MM.1S (cell line): ENCODE measurements at regions not wholly inside any gene's neighbourhood (a gene's known extent, or its start where the extent isn't known, plus 50 kb on each side); places are given as distances from the start of the nearest gene placed in this dataset.

Source experiments
- DNase-seq: peaks from one replicate; pipeline ENCODE4 v3.0.0-alpha.2; 2015
- H2AFZ ChIP-seq: fragments of 300-600 bp; sonication (generic); 2 replicates; pipeline ENCODE4 v1.6.0; 2016; ENCODE audit warnings: antibody characterized with exemption, low read length
- H3F3A ChIP-seq: fragments of 300-600 bp; sonication (generic); 2 replicates; pipeline ENCODE4 v1.6.1; 2016; ENCODE audit warnings: mild to moderate bottlenecking, antibody characterized with exemption, low read length, moderate library complexity, mixed read lengths; ENCODE audit not compliant: insufficient read depth
- H3K27ac ChIP-seq: fragments of 300-600 bp; sonication (generic); 2 replicates; pipeline ENCODE4 v1.5.1; 2016; ENCODE audit warnings: mild to moderate bottlenecking, low read length
- H3K27me3 ChIP-seq: fragments of 300-600 bp; sonication (generic); replicated peaks from 2 replicates; pipeline ENCODE4 v1.6.0; 2016; ENCODE audit warnings: low read length; ENCODE audit not compliant: insufficient read depth
- H3K36me3 ChIP-seq: fragments of 300-600 bp; sonication (generic); replicated peaks from 2 replicates; pipeline ENCODE4 v1.6.1; 2016; ENCODE audit warnings: mild to moderate bottlenecking, low read length, mixed read lengths; ENCODE audit not compliant: insufficient read depth
- H3K4me1 ChIP-seq: fragments of 300-600 bp; sonication (generic); 2 replicates; pipeline ENCODE4 v1.6.1; 2016; ENCODE audit warnings: low read length, mixed read lengths
- H3K4me2 ChIP-seq: fragments of 300-600 bp; sonication (generic); 2 replicates; pipeline ENCODE4 v1.6.0; 2016; ENCODE audit warnings: low read depth, low read length
- H3K4me3 ChIP-seq: fragments of 300-600 bp; sonication (generic); 2 replicates; pipeline ENCODE4 v1.5.1; 2016; ENCODE audit warnings: low read length, mixed read lengths
- H3K79me2 ChIP-seq: fragments of 300-600 bp; sonication (generic); 2 replicates; pipeline ENCODE4 v1.6.1; 2016; ENCODE audit warnings: mixed run types, low read length, mixed read lengths
- H3K9ac ChIP-seq: fragments of 300-600 bp; sonication (generic); 2 replicates; pipeline ENCODE4 v1.6.1; 2016; ENCODE audit warnings: low read length, mixed read lengths
- H3K9me2 ChIP-seq: fragments of 300-600 bp; sonication (generic); replicated peaks from 2 replicates; pipeline ENCODE4 v1.6.1; 2016; ENCODE audit warnings: mild to moderate bottlenecking, low read length, mixed read lengths; ENCODE audit not compliant: insufficient read depth
- H3K9me3 ChIP-seq: fragments of 300-600 bp; sonication (generic); replicated peaks from 2 replicates; pipeline ENCODE4 v1.6.1; 2016; ENCODE audit warnings: mild to moderate bottlenecking, low read length, mixed read lengths; ENCODE audit not compliant: insufficient read depth
- H4K20me1 ChIP-seq: fragments of 300-600 bp; sonication (generic); 2 replicates; pipeline ENCODE4 v1.6.1; 2016; ENCODE audit warnings: mild to moderate bottlenecking, low read length, moderate library complexity, mixed read lengths; ENCODE audit not compliant: insufficient read depth
- EZH2 ChIP-seq: fragments of 300-600 bp; sonication (generic); optimal IDR thresholded peaks from 2 replicates; pipeline ENCODE3; 2017; ENCODE audit warnings: low read depth, mild to moderate bottlenecking, antibody characterized with exemption, low read length, mixed read lengths
- EZH2phosphoT487 ChIP-seq: fragments of 300-600 bp; sonication (generic); IDR thresholded peaks from 2 replicates; pipeline ENCODE4 v1.6.1; 2018; ENCODE audit warnings: antibody characterized with exemption, low read length
- TF ChIP-seq, protein P1 (sequence below): fragments of 300-600 bp; sonication (generic); IDR thresholded peaks from 2 replicates; pipeline ENCODE4 v1.5.1; 2016; ENCODE audit warnings: antibody characterized with exemption, low read length, mixed read lengths

DNA sequence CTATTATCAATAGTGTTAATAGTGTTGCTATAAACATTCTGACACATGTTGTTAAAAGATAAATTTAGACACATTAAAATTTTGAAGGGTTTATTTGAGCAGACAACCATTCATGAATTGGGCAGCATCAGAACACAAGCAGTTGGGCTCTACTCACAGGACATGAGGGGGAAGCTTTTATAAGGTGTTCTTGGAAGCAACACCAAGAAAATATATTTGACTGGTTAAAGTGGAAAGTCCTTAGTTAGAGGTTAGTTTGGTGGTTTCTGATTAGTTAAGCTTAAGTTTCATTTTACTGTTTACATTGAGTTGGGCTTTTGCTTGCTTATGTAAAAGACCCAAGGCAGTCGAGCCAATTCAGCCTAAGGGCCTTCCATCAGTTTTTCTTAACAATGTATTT is 220.7 kb downstream of the CD47 start:
- no peak overlapping the region for H3K4me3 ChIP-seq

DNA sequence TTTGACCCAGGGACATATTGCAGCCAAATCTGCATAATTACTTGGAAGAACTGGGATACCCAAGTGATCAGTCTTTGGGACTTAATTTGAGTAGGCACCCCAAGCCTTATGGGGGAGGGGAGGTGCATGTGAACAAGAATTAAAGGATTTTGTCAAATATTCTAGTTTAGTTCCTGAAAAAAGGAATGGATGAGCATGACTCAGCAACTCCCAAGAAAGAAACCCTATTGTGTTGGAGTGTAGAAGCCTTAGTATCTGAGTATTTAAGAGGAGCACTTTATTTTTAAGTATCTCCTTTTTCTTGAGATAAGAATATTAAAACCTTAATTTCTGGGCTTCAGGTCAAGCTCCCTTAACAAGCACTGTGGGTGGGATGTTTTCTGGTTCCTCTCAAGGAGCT is 222.4 kb downstream of the CD47 start:
- H3K4me1 ChIP-seq: no peaks in the 10 kb centered on the region

More for the DNA sequence above, 220.7 kb downstream of the CD47 start:
- H3K9me3 ChIP-seq: no peaks in the 10 kb centered on the region
- no peaks in the 10 kb centered on the region for H3K79me2 ChIP-seq
- H3K27ac ChIP-seq: no peak overlapping the region
- TF ChIP-seq EZH2phosphoT487: no peak
- TF ChIP-seq, protein P1, sequence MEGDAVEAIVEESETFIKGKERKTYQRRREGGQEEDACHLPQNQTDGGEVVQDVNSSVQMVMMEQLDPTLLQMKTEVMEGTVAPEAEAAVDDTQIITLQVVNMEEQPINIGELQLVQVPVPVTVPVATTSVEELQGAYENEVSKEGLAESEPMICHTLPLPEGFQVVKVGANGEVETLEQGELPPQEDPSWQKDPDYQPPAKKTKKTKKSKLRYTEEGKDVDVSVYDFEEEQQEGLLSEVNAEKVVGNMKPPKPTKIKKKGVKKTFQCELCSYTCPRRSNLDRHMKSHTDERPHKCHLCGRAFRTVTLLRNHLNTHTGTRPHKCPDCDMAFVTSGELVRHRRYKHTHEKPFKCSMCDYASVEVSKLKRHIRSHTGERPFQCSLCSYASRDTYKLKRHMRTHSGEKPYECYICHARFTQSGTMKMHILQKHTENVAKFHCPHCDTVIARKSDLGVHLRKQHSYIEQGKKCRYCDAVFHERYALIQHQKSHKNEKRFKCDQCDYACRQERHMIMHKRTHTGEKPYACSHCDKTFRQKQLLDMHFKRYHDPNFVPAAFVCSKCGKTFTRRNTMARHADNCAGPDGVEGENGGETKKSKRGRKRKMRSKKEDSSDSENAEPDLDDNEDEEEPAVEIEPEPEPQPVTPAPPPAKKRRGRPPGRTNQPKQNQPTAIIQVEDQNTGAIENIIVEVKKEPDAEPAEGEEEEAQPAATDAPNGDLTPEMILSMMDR: no peak
- TF ChIP-seq EZH2: no peak
- no peak overlapping the region for H3K4me2 ChIP-seq
- H3K36me3 ChIP-seq: no peaks in the 10 kb centered on the region
- H3K4me1 ChIP-seq: no peaks in the 10 kb centered on the region
- no peaks in the 10 kb centered on the region for H3K9me2 ChIP-seq
- no peak overlapping the region for H3K9ac ChIP-seq
- H2AFZ ChIP-seq: no peak overlapping the region
- H3F3A ChIP-seq: no peaks in the 10 kb centered on the region
- no peaks in the 10 kb centered on the region for H3K27me3 ChIP-seq
- no peak for DNase-seq
- no peaks in the 10 kb centered on the region for H4K20me1 ChIP-seq

DNA sequence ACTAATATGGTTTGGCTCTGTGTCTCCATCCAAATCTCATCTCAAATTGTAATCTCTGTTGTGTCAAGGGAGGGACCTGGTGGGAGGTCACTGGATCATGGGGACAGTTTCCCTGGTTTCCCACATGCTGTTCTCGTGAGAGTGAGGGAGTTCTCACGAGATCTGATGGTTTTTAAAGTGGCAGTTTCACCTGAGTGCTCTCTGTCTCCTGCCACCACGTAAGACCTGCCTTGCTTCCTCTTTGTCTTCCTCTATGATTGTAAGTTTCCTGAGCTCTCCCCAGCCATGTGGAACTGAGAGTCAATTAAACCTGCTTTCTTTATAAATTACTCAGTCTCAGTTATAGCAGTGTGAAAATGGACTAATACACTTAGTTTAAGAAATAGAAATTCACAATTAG is 228.9 kb downstream of the CD47 start:
- H2AFZ ChIP-seq: 0 out of 2 replicates have a peak overlapping the region, but pooled peaks have one; percentile 20
- H3K36me3 ChIP-seq: no peaks in the 10 kb centered on the region
- H3K27me3 ChIP-seq: no peaks in the 10 kb centered on the region
- TF ChIP-seq, protein P1: no peak
- TF ChIP-seq EZH2phosphoT487: no peak
- H3K79me2 ChIP-seq: no peaks in the 10 kb centered on the region
- no peak overlapping the region for H3K4me2 ChIP-seq
- no peaks in the 10 kb centered on the region for H3K9me3 ChIP-seq
- no peaks in the 10 kb centered on the region for H3K9me2 ChIP-seq
- no peaks in the 10 kb centered on the region for H3K4me1 ChIP-seq
- H4K20me1 ChIP-seq: no peaks in the 10 kb centered on the region
- H3F3A ChIP-seq: no peaks in the 10 kb centered on the region
- H3K4me3 ChIP-seq: no peak overlapping the region
- DNase-seq: no peak
- no peak overlapping the region for H3K27ac ChIP-seq
- no peak overlapping the region for H3K9ac ChIP-seq

More for the DNA sequence above, 222.4 kb downstream of the CD47 start:
- Histone ChIP-seq H3K27ac (no peak overlapping the region), H3K9me3 (no peaks in the 10 kb centered on the region), H3K4me3 (no peak overlapping the region), H4K20me1 (no peaks in the 10 kb centered on the region), H3K9ac (no peak overlapping the region), H3K27me3 (no peaks in the 10 kb centered on the region), H3K9me2 (no peaks in the 10 kb centered on the region), H3F3A (no peaks in the 10 kb centered on the region), H2AFZ (no peak overlapping the region), H3K4me2 (no peak overlapping the region), H3K79me2 (no peaks in the 10 kb centered on the region), H3K36me3 (no peaks in the 10 kb centered on the region)
- DNase-seq: no peak
- no peak for TF ChIP-seq EZH2
- TF ChIP-seq EZH2phosphoT487: no peak

DNA sequence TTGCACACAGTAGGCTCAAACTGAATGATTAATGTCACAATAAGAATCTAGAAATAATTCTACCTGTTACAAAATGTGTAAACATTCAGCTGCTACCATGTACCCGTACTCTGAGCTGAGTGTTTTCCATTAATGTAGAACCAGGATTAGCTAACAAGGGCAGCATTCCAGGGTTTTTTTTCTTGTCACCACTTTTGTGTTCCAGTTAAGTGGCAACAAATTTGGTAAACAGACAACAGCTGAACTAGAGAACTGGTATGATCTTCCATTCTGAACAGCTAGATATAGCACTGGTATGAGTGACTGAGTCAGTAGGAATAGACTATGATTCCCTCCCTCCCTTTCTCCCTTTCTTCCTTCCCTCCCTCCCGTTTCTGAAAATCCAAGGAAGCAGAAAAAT is 229.4 kb downstream of the CD47 start:
- H3F3A ChIP-seq: no peaks in the 10 kb centered on the region
- no peak overlapping the region for H3K4me3 ChIP-seq
- H2AFZ ChIP-seq: no peak overlapping the region
- DNase-seq: no peak
- TF ChIP-seq, protein P1: no peak
- no peak for TF ChIP-seq EZH2
- TF ChIP-seq EZH2phosphoT487: no peak
- H3K4me1 ChIP-seq: no peaks in the 10 kb centered on the region
- no peaks in the 10 kb centered on the region for H3K9me2 ChIP-seq
- no peaks in the 10 kb centered on the region for H3K9me3 ChIP-seq
- H3K9ac ChIP-seq: no peak overlapping the region
- H3K79me2 ChIP-seq: no peaks in the 10 kb centered on the region
- no peaks in the 10 kb centered on the region for H3K27me3 ChIP-seq
- no peaks in the 10 kb centered on the region for H3K36me3 ChIP-seq
- no peak overlapping the region for H3K27ac ChIP-seq
- H4K20me1 ChIP-seq: no peaks in the 10 kb centered on the region
- H3K4me2 ChIP-seq: no peak overlapping the region
